ENCODE measurements at regions not wholly inside any gene's neighbourhood (a gene's known extent, or its start where the extent isn't known, plus 50 kb on each side); places are given as distances from the start of the nearest gene placed in this dataset.
"Not testable (repeated sequence)": the region's sequence is repeated elsewhere in the genome, so short reads cannot be mapped to it uniquely, and the experiment has no call there.

GRCh38 chr19:23597661-23598060, 89.4 kb downstream of the ZNF675 start:
- H3K36me3 Mint-ChIP-seq, result peaks cover 26% of the 10 kb centered on the region
- H3K27me3 Mint-ChIP-seq (ENCODE audit: low read depth in 2 of 2), result no peaks in the 10 kb centered on the region
- no peak overlapping the region for H3K27ac Mint-ChIP-seq
- H3K36me3 ChIP-seq (ENCODE audit: control insufficient read depth, insufficient read depth, low read length), result no peaks in the 10 kb centered on the region
- H3K4me1 Mint-ChIP-seq, result no peaks in the 10 kb centered on the region
- H3K27me3 ChIP-seq (ENCODE audit: control insufficient read depth, insufficient read depth, low read length), result no peaks in the 10 kb centered on the region
- H3K9me3 ChIP-seq (ENCODE audit: control insufficient read depth, insufficient read depth, low read length), result no peaks in the 10 kb centered on the region
- H3K9me3 Mint-ChIP-seq, result peaks cover 6 to 8% of the 10 kb centered on the region in 2 donors
- H3K4me3 Mint-ChIP-seq, result no peak overlapping the region
- TF ChIP-seq, protein P1, sequence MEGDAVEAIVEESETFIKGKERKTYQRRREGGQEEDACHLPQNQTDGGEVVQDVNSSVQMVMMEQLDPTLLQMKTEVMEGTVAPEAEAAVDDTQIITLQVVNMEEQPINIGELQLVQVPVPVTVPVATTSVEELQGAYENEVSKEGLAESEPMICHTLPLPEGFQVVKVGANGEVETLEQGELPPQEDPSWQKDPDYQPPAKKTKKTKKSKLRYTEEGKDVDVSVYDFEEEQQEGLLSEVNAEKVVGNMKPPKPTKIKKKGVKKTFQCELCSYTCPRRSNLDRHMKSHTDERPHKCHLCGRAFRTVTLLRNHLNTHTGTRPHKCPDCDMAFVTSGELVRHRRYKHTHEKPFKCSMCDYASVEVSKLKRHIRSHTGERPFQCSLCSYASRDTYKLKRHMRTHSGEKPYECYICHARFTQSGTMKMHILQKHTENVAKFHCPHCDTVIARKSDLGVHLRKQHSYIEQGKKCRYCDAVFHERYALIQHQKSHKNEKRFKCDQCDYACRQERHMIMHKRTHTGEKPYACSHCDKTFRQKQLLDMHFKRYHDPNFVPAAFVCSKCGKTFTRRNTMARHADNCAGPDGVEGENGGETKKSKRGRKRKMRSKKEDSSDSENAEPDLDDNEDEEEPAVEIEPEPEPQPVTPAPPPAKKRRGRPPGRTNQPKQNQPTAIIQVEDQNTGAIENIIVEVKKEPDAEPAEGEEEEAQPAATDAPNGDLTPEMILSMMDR (IDR thresholded peaks at IDR 0.05), result no peak
- no peaks in the 10 kb centered on the region for H3K4me1 ChIP-seq (ENCODE audit: control insufficient read depth, insufficient read depth, low read length)
- no peak overlapping the region for H3K27ac ChIP-seq (ENCODE audit: low read length)
- 88% methylated on average over 1 of the region's 2 CpGs for WGBS (ENCODE audit: insufficient coverage)
- DNase-seq (no peak), ATAC-seq (no peak)
- no peak overlapping the region for H3K4me3 ChIP-seq (ENCODE audit: low read length)
- intact Hi-C loops (cut with micrococcal nuclease), result no loop called here

GRCh38 chr19:23596872-23597271, 90.1 kb downstream of the ZNF675 start:
- H3K4me1 Mint-ChIP-seq, result no peaks in the 10 kb centered on the region
- H3K9me3 ChIP-seq (ENCODE audit: control insufficient read depth, insufficient read depth, low read length), result no peaks in the 10 kb centered on the region
- H3K4me1 ChIP-seq (ENCODE audit: control insufficient read depth, insufficient read depth, low read length), result no peaks in the 10 kb centered on the region
- no peak overlapping the region for H3K4me3 ChIP-seq (ENCODE audit: low read length)
- H3K9me3 Mint-ChIP-seq, result peaks cover 8% of the 10 kb centered on the region in 2 donors
- no peak overlapping the region for H3K4me3 Mint-ChIP-seq
- H3K36me3 ChIP-seq (ENCODE audit: control insufficient read depth, insufficient read depth, low read length), result no peaks in the 10 kb centered on the region
- TF ChIP-seq, protein P1 (IDR thresholded peaks at IDR 0.05), result no peak
- DNase-seq (no peak), ATAC-seq (no peak)
- no peaks in the 10 kb centered on the region for H3K27me3 ChIP-seq (ENCODE audit: control insufficient read depth, insufficient read depth, low read length)
- peaks cover 26% of the 10 kb centered on the region for H3K36me3 Mint-ChIP-seq
- intact Hi-C loops (cut with micrococcal nuclease), result no loop called here
- no peak overlapping the region for H3K27ac Mint-ChIP-seq
- no peak overlapping the region for H3K27ac ChIP-seq (ENCODE audit: low read length)
- no peaks in the 10 kb centered on the region for H3K27me3 Mint-ChIP-seq (ENCODE audit: low read depth in 2 of 2)

GRCh38 chr19:23594311-23594710, 92.7 kb downstream of the ZNF675 start:
- H3K27me3 Mint-ChIP-seq (ENCODE audit: low read depth in 2 of 2); intact Hi-C loops (cut with micrococcal nuclease); H3K27me3 ChIP-seq (ENCODE audit: control insufficient read depth, insufficient read depth, low read length); DNase-seq; H3K27ac Mint-ChIP-seq; H3K4me3 ChIP-seq (ENCODE audit: low read length); H3K27ac ChIP-seq (ENCODE audit: low read length); H3K36me3 ChIP-seq (ENCODE audit: control insufficient read depth, insufficient read depth, low read length); H3K4me1 Mint-ChIP-seq; ATAC-seq; H3K9me3 ChIP-seq (ENCODE audit: control insufficient read depth, insufficient read depth, low read length); H3K4me3 Mint-ChIP-seq; H3K4me1 ChIP-seq (ENCODE audit: control insufficient read depth, insufficient read depth, low read length): not testable (repeated sequence)
- H3K9me3 Mint-ChIP-seq, result peaks cover 11 to 14% of the 10 kb centered on the region in 2 donors
- WGBS (ENCODE audit: insufficient coverage), result 88% methylated on average over 10 of the region's 12 CpGs
- peaks cover 37% of the 10 kb centered on the region for H3K36me3 Mint-ChIP-seq

DNA sequence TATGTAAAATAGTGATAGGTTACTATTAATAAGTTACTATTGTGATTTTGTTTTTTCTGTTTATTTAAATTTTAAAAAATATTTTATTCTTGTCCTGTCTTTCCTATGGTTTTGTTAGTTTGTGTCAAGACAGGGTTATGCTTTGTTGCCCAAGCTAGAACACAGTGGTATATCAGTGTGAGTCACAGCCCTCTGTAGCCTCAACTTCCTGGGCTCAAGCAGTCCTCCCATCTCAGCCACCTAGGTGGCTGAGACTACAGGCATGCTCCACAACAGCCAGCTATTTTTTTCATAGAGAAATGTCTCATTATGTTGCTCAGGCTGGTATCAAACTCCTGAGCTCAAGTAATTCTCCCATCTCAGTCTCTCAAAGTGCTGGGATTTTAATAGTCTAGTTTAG, 99.5 kb downstream of the ZNF675 start:
- no peak overlapping the region for H3K4me3 Mint-ChIP-seq
- intact Hi-C loops (cut with micrococcal nuclease), result no loop called here
- DNase-seq (no peak), ATAC-seq (no peak)
- H3K4me1 ChIP-seq (ENCODE audit: control insufficient read depth, insufficient read depth, low read length), result no peaks in the 10 kb centered on the region
- H3K36me3 ChIP-seq (ENCODE audit: control insufficient read depth, insufficient read depth, low read length), result no peaks in the 10 kb centered on the region
- no peaks in the 10 kb centered on the region for H3K4me1 Mint-ChIP-seq
- TF ChIP-seq, protein P1 (IDR thresholded peaks at IDR 0.05), result no peak
- peaks cover 10% of the 10 kb centered on the region for H3K9me3 ChIP-seq (ENCODE audit: control insufficient read depth, insufficient read depth, low read length)
- H3K9me3 Mint-ChIP-seq, result peaks cover 13 to 20% of the 10 kb centered on the region in 2 donors
- H3K27ac Mint-ChIP-seq, result no peak overlapping the region
- no peaks in the 10 kb centered on the region for H3K27me3 ChIP-seq (ENCODE audit: control insufficient read depth, insufficient read depth, low read length)
- H3K4me3 ChIP-seq (ENCODE audit: low read length), result no peak overlapping the region
- no peaks in the 10 kb centered on the region for H3K27me3 Mint-ChIP-seq (ENCODE audit: low read depth in 2 of 2)
- H3K27ac ChIP-seq (ENCODE audit: low read length), result no peak overlapping the region
- H3K36me3 Mint-ChIP-seq, result peaks cover 16% of the 10 kb centered on the region
